GM23248 (cell line): ENCODE measurements at regions not wholly inside any gene's neighbourhood (a gene's known extent, or its start where the extent isn't known, plus 50 kb on each side); places are given as distances from the start of the nearest gene placed in this dataset.

Source experiments
- EZH2 ChIP-seq: fragments of 200-600 bp; sonication (generic); IDR thresholded peaks from 2 replicates; pipeline ENCODE4 v1.6.1; 2018; ENCODE audit warnings: antibody characterized with exemption, mild to moderate bottlenecking; ENCODE audit not compliant: insufficient read depth, poor library complexity, severe bottlenecking
- EZH2phosphoT487 ChIP-seq: fragments of 200-600 bp; sonication (generic); IDR thresholded peaks from 2 replicates; pipeline ENCODE4 v1.6.1; 2018; ENCODE audit warnings: antibody characterized with exemption, moderate library complexity, mild to moderate bottlenecking, low read depth; ENCODE audit not compliant: insufficient read depth

DNA sequence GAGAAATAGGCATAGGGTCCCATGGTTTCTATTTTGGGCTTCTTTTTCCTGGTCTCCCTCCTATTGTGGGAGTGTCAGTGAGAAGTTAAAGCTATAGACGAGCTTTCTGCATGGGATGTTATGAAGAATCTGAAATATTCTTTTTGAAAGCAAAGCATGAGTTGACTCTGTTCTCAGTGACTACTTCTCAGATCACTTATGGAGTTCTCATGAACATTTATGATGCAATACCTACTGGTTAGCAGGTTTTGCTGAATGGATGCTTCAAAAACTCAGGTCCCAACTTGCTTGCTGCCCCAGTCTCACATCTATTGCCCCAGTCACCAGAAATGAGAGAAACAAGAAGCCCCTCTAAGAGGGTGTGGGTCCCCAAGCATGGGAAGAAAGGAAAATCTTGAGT, 365.0 kb downstream of the HRH4 start:
- TF ChIP-seq EZH2phosphoT487 = no peak
- TF ChIP-seq EZH2 = no peak
